MG63 (cell line): ENCODE measurements at regions not wholly inside any gene's neighbourhood (a gene's known extent, or its start where the extent isn't known, plus 50 kb on each side); places are given as distances from the start of the nearest gene placed in this dataset.

Source experiments
- DNase-seq: peaks from one replicate; pipeline ENCODE4 v3.0.0-alpha.2; 2020
- H3K27me3 ChIP-seq: fragments of 250-450 bp; sonication (Bioruptor Pico); 2 replicates; pipeline ENCODE4 v1.5.1; 2020; ENCODE audit warnings: mild to moderate bottlenecking, moderate library complexity
- H3K36me3 ChIP-seq: fragments of 250-450 bp; sonication (Bioruptor Pico); 2 replicates; pipeline ENCODE4 v1.5.1; 2020; ENCODE audit warnings: mild to moderate bottlenecking, moderate library complexity
- H3K4me3 ChIP-seq: fragments of 250-450 bp; sonication (Bioruptor Pico); 2 replicates; pipeline ENCODE4 v1.5.1; 2020; ENCODE audit warnings: mild to moderate bottlenecking, moderate library complexity
- H3K9me3 ChIP-seq: fragments of 250-450 bp; sonication (Bioruptor Pico); 2 replicates; pipeline ENCODE4 v1.5.1; 2020; ENCODE audit warnings: mild to moderate bottlenecking, moderate library complexity

DNA sequence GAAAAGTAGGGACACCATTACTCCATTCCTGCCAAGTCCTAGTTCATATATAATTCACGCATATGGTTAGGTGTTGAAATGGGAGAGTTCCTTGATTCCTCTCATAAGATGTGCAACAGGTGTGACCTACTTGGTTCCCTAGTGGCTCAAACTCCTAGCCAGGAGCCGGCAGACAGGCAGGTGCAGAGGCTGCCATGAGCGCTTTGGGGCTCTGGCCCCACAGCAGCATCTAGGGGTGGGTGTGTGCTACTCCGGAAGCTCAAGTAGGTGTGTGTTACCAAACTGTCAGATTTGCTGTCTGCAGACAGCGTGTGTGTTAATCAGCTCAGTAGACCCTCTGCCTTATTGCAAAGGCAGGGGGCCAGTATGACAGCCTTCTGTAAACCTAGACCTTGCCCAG, 1652.4 kb upstream of the ACO1 start:
- Histone ChIP-seq H3K36me3 (no peaks in the 10 kb centered on the region), H3K27me3 (no peaks in the 10 kb centered on the region), H3K9me3 (no peaks in the 10 kb centered on the region)

DNA sequence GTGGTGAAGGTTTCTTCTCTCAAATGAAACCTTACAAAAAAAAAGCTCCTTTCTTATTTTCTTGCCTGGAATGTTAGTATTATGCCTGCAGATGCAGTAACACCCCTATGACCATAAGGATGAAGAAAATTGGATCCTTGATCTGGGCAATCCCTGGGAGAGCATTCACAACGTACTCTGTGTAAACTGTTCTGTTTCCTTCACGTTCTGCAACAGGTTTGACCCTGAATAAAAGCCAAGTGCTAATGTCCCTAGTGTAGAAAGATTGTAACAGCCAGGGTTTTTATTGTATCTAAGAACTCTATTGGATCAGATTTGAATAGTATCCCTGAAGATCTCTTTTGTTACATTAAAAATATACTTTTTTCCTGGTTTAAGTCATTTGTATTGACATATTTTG, 1639.6 kb upstream of the ACO1 start:
- no peak for DNase-seq
- H3K27me3 ChIP-seq = no peaks in the 10 kb centered on the region
- no peaks in the 10 kb centered on the region for H3K9me3 ChIP-seq
- no peaks in the 10 kb centered on the region for H3K36me3 ChIP-seq
- H3K4me3 ChIP-seq = no peak overlapping the region

More for the DNA sequence above, 1652.4 kb upstream of the ACO1 start:
- no peak overlapping the region for H3K4me3 ChIP-seq
- DNase-seq = no peak

DNA sequence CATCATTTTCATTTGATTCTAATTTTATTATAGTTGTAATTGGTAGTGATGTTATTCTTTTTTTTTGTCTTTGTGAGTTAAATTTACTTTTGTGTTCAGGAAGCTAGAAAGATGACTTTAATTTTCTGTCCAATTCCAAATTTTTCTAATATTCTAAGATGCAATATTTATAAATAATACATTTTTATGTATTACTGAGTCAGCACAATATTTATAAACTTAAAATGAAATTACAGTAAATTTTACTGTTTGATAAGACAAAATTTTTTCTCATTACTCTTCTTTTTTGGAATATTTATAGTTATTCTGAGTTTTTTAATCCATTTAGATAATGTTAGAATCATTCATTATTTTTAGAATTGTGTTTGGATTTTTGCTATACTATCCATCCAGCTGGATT, 1637.9 kb upstream of the ACO1 start:
- no peaks in the 10 kb centered on the region for H3K27me3 ChIP-seq
- H3K4me3 ChIP-seq = no peak overlapping the region
- DNase-seq = no peak

DNA sequence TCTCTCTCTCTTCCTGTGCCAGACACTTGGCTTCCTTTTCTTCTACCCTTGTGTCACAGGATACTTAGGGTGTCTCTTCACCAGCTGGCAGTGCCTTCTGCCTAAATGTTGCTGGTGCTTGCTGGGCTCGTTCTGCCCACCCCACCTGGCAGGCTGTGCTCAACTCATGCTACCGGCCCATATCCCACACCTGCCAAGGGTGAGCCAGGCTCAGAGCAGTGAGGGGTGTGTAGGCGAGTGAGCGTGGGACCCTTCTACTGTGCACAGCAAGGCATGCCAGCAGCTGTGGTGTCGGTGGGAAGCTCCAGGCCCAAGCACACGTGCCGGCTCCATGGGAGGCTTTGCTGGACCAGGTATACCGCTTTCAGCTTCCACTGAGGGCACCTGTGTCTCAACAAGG, 1626.7 kb upstream of the ACO1 start:
- Histone ChIP-seq H3K4me3 (no peak overlapping the region), H3K36me3 (no peaks in the 10 kb centered on the region), H3K27me3 (no peaks in the 10 kb centered on the region), H3K9me3 (no peaks in the 10 kb centered on the region)
- DNase-seq = no peak

More for the DNA sequence above, 1637.9 kb upstream of the ACO1 start:
- no peaks in the 10 kb centered on the region for H3K9me3 ChIP-seq
- no peaks in the 10 kb centered on the region for H3K36me3 ChIP-seq

DNA sequence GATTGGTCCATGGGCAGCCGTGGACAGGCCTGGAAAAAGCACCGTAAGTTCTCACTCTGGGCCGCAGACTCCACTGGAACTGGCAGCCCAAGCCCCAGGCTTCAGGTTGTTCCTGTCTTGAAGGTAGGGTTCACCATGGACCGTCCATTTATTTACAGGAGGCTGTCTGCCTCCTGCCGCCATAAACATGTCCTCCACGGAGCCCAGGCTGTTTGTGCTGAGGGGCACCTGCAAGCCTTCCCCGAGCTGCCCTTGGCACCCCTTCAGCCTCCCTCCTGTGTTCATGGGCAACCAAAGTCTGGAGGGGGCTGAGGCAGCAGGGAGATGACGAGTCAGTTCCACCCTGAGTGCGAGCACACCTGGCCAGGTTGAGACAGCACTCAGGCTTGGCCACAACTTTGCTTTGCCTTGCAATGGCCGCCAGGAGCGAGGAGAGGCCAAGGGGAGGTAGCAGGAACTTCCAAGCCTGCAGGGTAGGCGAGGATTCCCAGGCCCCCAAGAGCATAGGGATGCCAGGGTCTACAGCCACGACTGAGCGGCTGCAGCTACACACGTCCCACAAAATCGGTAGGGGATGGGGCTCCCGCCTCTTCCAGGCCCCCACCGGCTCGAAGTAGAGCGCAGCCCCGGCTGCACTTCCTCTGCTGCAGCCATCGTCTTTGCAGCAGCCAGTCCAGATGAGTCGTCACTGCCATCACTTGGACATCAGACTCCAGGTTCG, 1625.6 kb upstream of the ACO1 start:
- Histone ChIP-seq H3K4me3 (no peak overlapping the region), H3K36me3 (no peaks in the 10 kb centered on the region), H3K27me3 (no peaks in the 10 kb centered on the region), H3K9me3 (no peaks in the 10 kb centered on the region)
- DNase-seq = no peak

DNA sequence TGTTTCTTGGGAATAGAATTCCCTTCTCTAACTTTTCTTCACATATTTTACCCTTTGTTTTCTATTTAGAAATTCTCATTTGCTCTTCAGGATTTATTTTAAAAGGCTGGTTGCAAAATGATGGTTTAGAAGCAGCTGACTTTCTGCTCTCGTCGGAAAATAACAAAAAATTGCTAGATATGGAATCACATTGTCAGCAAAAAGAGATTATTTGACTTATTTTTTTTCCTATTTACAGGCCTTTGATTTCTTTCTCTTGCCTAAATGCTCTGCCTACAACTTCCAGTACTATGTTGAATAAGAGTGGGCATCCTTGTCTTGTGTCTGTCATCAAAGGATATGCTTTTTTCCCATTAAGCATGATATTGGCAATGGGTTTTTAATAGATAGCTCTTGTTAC, 1619.1 kb upstream of the ACO1 start:
- DNase-seq = no peak
- Histone ChIP-seq H3K4me3 (no peak overlapping the region), H3K36me3 (no peaks in the 10 kb centered on the region), H3K27me3 (no peaks in the 10 kb centered on the region), H3K9me3 (no peaks in the 10 kb centered on the region)

DNA sequence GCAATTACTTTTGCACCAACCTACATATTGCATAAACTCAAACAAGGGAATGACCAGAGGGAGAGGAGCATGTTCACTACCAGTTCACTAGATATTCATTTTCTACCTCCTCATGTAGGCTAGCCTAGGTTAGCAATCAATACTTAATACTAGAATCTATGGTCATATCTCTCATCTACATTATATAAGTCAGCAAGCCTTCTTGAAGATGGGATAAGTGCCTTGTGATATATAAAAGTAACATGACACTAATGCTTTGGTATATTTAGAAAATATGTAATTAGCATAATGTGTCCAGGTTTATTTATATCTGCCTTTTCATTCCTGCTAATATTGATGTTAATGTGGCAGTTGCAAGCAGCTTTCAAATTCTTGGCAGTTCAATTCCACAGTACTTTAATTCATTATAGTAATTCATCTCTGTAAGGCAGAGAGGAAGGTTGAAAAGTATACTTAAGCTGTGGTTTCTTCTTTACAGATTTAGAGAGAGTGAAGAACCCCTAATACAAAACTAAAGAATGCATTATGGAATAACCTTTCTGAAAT, 1613.2 kb upstream of the ACO1 start:
- no peaks in the 10 kb centered on the region for H3K9me3 ChIP-seq
- H3K27me3 ChIP-seq = no peaks in the 10 kb centered on the region
- no peak overlapping the region for H3K4me3 ChIP-seq
- H3K36me3 ChIP-seq = no peaks in the 10 kb centered on the region
- DNase-seq = no peak

DNA sequence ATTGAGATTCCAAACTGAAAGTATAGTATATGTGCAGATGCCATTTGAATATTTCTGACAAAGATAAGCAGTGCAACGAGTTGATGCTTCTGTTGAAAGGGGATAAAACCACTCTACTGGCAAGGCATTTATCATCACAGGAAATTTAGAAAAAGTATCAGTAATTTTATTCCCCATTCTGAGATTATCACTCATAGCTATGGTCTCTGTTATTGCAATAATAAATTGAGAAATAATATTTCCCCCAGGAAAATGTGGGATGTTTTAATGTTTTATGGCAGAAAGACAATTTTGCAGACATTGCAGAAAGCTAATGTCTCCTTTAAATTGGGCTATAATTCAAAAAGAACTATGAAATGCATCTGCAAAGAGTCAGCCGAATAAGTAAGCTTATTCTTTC, 1612.7 kb upstream of the ACO1 start:
- H3K36me3 ChIP-seq = no peaks in the 10 kb centered on the region
- no peaks in the 10 kb centered on the region for H3K27me3 ChIP-seq
- no peak overlapping the region for H3K4me3 ChIP-seq
- no peak for DNase-seq
- H3K9me3 ChIP-seq = no peaks in the 10 kb centered on the region

DNA sequence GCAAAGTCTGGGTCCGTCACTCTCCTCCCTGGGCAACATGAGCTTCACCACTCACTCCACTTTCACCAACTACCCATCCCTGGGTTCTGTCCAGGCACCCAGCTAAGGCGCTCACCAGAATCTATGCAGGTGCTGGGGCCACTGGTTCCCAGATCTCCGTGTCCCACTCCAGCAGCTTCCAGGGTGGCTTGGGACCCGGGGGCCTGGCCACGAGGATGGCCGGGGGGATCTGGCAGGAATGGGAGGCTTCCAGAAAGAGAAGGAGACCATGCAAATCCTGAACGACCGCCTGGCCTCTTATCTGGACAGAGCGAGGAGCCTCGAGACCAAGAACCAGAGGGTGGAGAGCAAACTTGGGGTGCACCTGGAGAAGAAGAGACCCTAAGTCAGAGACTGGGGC, 1611.0 kb upstream of the ACO1 start:
- Histone ChIP-seq H3K36me3 (no peaks in the 10 kb centered on the region), H3K4me3 (no peak overlapping the region), H3K27me3 (no peaks in the 10 kb centered on the region), H3K9me3 (no peaks in the 10 kb centered on the region)
- no peak for DNase-seq

DNA sequence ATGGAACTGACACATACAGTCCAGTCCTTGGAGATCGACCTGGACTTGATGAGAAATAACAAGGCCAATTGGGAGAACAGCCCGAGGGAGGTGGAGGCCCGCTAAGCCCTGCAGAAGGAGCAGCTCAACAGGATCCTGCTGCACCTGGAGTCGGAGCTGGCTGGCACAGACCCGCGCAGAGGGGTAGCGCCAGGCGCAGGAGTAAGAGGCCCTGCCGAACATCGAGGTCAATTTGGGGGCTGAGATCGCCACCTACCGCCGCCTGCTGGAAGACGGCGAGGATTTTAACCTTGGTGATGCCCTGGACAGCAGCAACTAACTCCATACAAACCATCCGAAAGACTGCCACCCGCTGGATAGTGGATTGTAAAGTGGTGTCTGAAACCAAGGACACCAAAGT, 1610.1 kb upstream of the ACO1 start:
- DNase-seq = no peak
- H3K9me3 ChIP-seq = no peaks in the 10 kb centered on the region
- H3K27me3 ChIP-seq = no peaks in the 10 kb centered on the region
- H3K36me3 ChIP-seq = no peaks in the 10 kb centered on the region
- H3K4me3 ChIP-seq = no peak overlapping the region

DNA sequence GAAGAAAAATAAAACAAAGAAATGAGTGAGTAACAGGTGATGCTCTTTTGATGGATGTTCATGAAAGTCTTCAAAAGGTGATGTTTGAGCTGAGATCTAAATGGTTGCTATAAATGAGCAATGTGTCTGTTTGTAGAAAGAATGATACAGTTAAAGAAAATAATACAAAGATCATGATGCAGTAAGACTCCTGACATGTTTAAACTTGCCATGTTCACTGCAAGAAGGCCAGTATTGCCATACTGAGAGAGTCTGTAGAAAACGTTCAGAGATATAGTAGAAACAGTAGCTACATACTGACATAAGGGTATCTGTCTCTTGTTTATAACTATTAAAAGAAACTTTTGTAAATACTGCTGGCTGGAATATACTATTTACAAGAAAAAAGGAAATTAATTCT, 1609.2 kb upstream of the ACO1 start:
- Histone ChIP-seq H3K4me3 (no peak overlapping the region), H3K9me3 (no peaks in the 10 kb centered on the region), H3K36me3 (no peaks in the 10 kb centered on the region), H3K27me3 (no peaks in the 10 kb centered on the region)
- DNase-seq = no peak

DNA sequence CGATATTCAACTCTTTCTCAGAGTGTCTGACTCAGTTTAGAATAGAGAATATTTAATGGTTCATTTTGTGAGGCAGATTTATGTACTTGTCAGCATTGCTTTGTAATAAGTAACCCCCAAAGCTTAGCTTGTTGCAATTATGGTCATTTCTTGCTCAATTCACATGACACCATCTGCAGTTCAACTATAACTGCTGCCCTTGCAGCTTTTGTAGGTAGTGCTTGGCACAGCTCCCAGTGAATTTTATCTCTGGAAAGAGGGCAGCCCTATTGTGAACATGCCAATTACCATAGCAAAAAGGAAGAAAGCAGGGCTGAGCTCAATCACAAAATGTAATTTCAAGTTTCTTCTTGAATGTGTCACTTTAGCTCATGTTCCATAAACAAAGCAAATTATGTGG, 1587.7 kb upstream of the ACO1 start:
- Histone ChIP-seq H3K9me3 (no peaks in the 10 kb centered on the region), H3K27me3 (no peaks in the 10 kb centered on the region), H3K36me3 (no peaks in the 10 kb centered on the region), H3K4me3 (no peak overlapping the region)
- DNase-seq = no peak

DNA sequence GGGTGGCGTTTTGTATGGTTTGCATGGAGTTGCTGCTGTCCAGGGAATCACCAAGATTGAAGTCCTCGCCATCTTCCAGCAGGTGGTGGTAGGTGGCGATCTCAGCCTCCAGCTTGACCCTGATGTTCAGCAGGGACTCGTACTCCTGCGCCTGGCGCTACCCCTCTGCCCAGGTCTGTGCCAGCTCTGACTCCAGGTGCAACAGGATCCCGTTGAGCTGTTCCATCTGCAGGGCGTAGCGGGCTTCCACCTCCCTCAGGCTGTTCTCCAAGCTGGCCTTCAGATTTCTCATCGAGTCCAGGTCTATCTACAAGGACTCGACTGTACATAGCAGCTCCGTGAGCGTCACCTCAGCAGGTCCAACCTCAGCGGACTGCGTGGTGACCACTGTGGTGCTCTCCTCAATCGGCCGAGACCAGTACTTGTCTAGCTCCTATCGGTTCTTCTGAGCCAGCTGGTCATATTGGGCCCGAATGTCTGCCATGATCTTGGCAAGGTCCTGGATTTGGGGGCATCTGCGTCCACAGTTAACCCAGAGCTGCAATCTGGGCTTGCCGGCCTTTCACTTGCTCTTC, 1584.8 kb upstream of the ACO1 start:
- Histone ChIP-seq H3K4me3 (no peak overlapping the region), H3K9me3 (no peaks in the 10 kb centered on the region), H3K27me3 (no peaks in the 10 kb centered on the region), H3K36me3 (no peaks in the 10 kb centered on the region)
- DNase-seq = no peak

DNA sequence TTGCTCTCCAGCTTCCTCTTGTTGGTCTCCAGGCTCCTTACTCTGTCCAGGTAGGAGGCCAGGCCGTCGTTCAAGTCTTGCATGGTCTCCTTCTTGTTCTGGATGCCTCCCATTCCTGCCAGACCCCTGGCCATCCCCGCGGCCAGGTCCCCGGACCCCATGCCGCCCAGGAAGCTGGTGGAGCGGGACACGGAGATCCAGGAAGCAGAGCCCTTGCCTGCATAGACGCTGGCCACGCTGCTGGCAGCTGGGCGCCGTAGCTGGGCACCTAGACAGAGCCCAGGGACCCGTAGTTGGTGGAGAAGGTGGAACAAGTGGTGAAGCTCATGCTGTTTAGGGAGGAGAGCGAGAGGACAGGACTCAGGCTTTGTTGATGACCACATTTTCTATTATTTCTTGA, 1584.0 kb upstream of the ACO1 start:
- Histone ChIP-seq H3K27me3 (no peaks in the 10 kb centered on the region), H3K4me3 (no peak overlapping the region), H3K36me3 (no peaks in the 10 kb centered on the region), H3K9me3 (no peaks in the 10 kb centered on the region)
- DNase-seq = no peak

DNA sequence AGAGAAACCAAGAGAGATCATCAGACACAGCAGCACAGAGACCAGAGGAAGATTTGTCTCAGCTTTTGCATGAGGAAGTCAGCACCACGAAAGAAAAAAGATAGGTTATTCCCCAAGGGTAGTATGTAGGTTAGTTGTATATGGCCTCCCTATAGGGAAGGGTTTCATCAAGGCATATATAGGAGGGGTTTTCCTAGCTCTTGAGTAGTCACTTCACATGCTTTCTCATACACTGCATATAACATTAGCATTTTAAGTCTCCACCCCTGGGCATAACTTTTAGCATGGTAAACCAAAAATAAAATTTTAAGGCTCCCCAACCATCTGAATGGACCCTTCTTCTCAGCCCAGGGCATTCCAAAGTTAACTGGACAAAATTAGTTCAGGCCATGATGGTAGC, 1571.6 kb upstream of the ACO1 start:
- DNase-seq = no peak
- Histone ChIP-seq H3K27me3 (no peaks in the 10 kb centered on the region), H3K9me3 (no peaks in the 10 kb centered on the region), H3K4me3 (no peak overlapping the region), H3K36me3 (no peaks in the 10 kb centered on the region)

DNA sequence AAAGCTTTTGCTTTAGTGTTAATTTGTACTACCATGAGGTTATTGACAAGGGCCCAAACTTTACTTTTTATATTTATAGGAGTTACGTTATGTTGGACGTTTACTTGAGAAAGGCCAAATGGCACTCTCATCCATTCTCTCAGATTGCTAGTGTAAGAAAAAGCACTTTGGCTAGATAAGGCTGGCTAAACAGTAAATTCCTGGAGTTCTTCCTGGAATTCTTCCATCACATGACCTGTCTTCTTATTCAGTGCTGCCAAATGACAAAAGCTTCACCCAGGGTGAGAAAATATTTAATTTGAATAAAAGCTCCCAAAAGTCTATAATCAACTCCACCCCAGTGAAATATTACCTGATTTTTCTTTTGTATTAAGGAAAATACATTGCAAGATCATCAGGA, 1568.9 kb upstream of the ACO1 start:
- Histone ChIP-seq H3K27me3 (no peaks in the 10 kb centered on the region), H3K4me3 (no peak overlapping the region), H3K9me3 (no peaks in the 10 kb centered on the region), H3K36me3 (no peaks in the 10 kb centered on the region)
- DNase-seq = no peak

DNA sequence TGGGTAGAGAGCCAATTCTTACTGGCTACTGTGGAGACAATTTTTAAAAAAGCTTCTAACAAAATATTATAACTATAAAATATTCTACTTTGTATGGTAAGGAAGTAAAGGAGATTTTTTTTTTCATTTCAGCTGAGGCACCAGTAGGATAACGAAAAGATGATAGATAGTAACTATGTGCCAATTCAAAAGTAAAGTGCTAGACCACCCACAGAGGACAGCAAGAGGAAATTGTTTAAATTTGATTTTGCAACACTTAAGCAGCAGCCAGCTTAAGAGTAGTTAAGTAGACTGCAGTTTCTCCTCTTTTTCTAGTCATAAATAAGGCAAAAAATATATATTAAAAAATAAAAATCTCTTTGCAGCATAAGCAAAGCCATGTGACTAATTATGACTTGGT, 1539.3 kb upstream of the ACO1 start:
- Histone ChIP-seq H3K27me3 (no peaks in the 10 kb centered on the region), H3K36me3 (no peaks in the 10 kb centered on the region), H3K9me3 (no peaks in the 10 kb centered on the region), H3K4me3 (no peak overlapping the region)
- DNase-seq = no peak

DNA sequence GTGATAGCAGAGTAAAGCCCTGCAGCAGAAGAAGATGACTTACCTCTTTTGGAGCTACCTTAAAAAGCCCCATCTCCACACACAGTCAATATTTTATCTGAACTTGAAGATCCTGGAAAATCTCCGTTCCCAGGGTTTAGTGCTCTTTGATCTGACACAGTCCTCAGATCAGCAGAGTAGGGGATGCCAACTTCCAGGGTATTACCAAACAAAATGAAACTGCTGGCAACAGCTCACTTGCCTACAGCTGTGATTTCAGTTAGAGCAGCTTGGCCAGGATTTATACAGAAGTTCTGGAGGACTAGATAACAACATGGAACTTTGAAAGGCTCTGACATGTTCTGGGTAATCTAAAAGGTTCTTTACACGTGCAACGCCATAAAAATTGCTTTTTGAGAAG, 1537.8 kb upstream of the ACO1 start:
- Histone ChIP-seq H3K4me3 (no peak overlapping the region), H3K27me3 (no peaks in the 10 kb centered on the region), H3K9me3 (no peaks in the 10 kb centered on the region), H3K36me3 (no peaks in the 10 kb centered on the region)
- peak; percentile 9 for DNase-seq
